ENCODE measurements at regions not wholly inside any gene's neighbourhood (a gene's known extent, or its start where the extent isn't known, plus 50 kb on each side); places are given as distances from the start of the nearest gene placed in this dataset.

GRCh38 chr17:56739376-56739775 lies 94.3 kb downstream of the C17orf67 start:
- no peak for DNase-seq

GRCh38 chr17:56739776-56740175 lies 93.9 kb downstream of the C17orf67 start:
- no peak for DNase-seq

GRCh38 chr17:56740481-56740880 lies 93.2 kb downstream of the C17orf67 start:
- DNase-seq, result no peak

Data from right hindlimb (tissue), 1 donor.